ENCODE measurements at regions not wholly inside any gene's neighbourhood (a gene's known extent, or its start where the extent isn't known, plus 50 kb on each side); places are given as distances from the start of the nearest gene placed in this dataset.
"Not testable (repeated sequence)": the region's sequence is repeated elsewhere in the genome, so short reads cannot be mapped to it uniquely, and the experiment has no call there.

- Histone ChIP-seq H3K9me3 (ENCODE audit: control insufficient read depth, low read length) (no peaks in the 10 kb centered on the region), H3K4me3 (ENCODE audit: low read length) (no peak overlapping the region), H3K27me3 (ENCODE audit: control insufficient read depth, insufficient read depth) (no peaks in the 10 kb centered on the region), H3K27ac (ENCODE audit: low read length) (no peak overlapping the region), H3K4me1 (ENCODE audit: control insufficient read depth, insufficient read depth, low read length) (no peaks in the 10 kb centered on the region)
- intact Hi-C loops (cut with DNase I), result no loop called here
- DNase-seq (no peak), ATAC-seq (no peak)
- WGBS, result 69% methylated on average over 5 of the region's 5 CpGs
Measured at GRCh38 chr6:155847711-155848110, 392.1 kb upstream of the NOX3 start.

- ATAC-seq, result no peak
Measured at GRCh38 chr6:155837474-155837873, 381.8 kb upstream of the NOX3 start.

GRCh38 chr6:155832596-155832995, 377.0 kb upstream of the NOX3 start:
- DNase-seq (no peak), ATAC-seq (no peak)
- H3K27me3 ChIP-seq (ENCODE audit: control insufficient read depth, insufficient read depth), result no peaks in the 10 kb centered on the region
- no peaks in the 10 kb centered on the region for H3K9me3 ChIP-seq (ENCODE audit: control insufficient read depth, low read length)
- no peak overlapping the region for H3K4me3 ChIP-seq (ENCODE audit: low read length)
- 57% methylated on average over 4 of the region's 4 CpGs for WGBS
- intact Hi-C loops (cut with DNase I), result no loop called here
- H3K4me1 ChIP-seq (ENCODE audit: control insufficient read depth, insufficient read depth, low read length), result no peaks in the 10 kb centered on the region
- no peak overlapping the region for H3K27ac ChIP-seq (ENCODE audit: low read length)

More at GRCh38 chr6:155837474-155837873, 381.8 kb upstream of the NOX3 start:
- Histone ChIP-seq H3K4me1 (ENCODE audit: control insufficient read depth, insufficient read depth, low read length) (no peaks in the 10 kb centered on the region), H3K9me3 (ENCODE audit: control insufficient read depth, low read length) (no peaks in the 10 kb centered on the region), H3K4me3 (ENCODE audit: low read length) (no peak overlapping the region), H3K27me3 (ENCODE audit: control insufficient read depth, insufficient read depth) (peaks cover 2% of the 10 kb centered on the region), H3K27ac (ENCODE audit: low read length) (no peak overlapping the region)
- DNase-seq, result no peak
- WGBS, result 76% methylated on average over 4 of the region's 4 CpGs
- intact Hi-C loops (cut with DNase I), result no loop called here

GRCh38 chr6:155830531-155830930, 374.9 kb upstream of the NOX3 start:
- no peak for ATAC-seq
- Histone ChIP-seq H3K9me3 (ENCODE audit: control insufficient read depth, low read length) (no peaks in the 10 kb centered on the region), H3K27me3 (ENCODE audit: control insufficient read depth, insufficient read depth) (no peaks in the 10 kb centered on the region), H3K4me1 (ENCODE audit: control insufficient read depth, insufficient read depth, low read length) (no peaks in the 10 kb centered on the region), H3K27ac (ENCODE audit: low read length) (no peak overlapping the region), H3K4me3 (ENCODE audit: low read length) (no peak overlapping the region)
- intact Hi-C loops (cut with DNase I), result no loop called here
- WGBS, result 86% methylated on average over 5 of the region's 5 CpGs
- no peak for DNase-seq

GRCh38 chr6:155829646-155830045, 374.0 kb upstream of the NOX3 start:
- Histone ChIP-seq H3K4me1 (ENCODE audit: control insufficient read depth, insufficient read depth, low read length) (no peaks in the 10 kb centered on the region), H3K27ac (ENCODE audit: low read length) (no peak overlapping the region), H3K4me3 (ENCODE audit: low read length) (no peak overlapping the region), H3K27me3 (ENCODE audit: control insufficient read depth, insufficient read depth) (no peaks in the 10 kb centered on the region), H3K9me3 (ENCODE audit: control insufficient read depth, low read length) (no peaks in the 10 kb centered on the region)
- DNase-seq (no peak), ATAC-seq (no peak)
- WGBS, result 88% methylated on average over 2 of the region's 2 CpGs
- intact Hi-C loops (cut with DNase I), result no loop called here

- intact Hi-C loops (cut with DNase I), result no loop called here
- Histone ChIP-seq H3K9me3 (ENCODE audit: control insufficient read depth, low read length) (no peaks in the 10 kb centered on the region), H3K4me3 (ENCODE audit: low read length) (no peak overlapping the region), H3K27ac (ENCODE audit: low read length) (no peak overlapping the region), H3K4me1 (ENCODE audit: control insufficient read depth, insufficient read depth, low read length) (no peaks in the 10 kb centered on the region), H3K27me3 (ENCODE audit: control insufficient read depth, insufficient read depth) (no peaks in the 10 kb centered on the region)
- ATAC-seq (no peak), DNase-seq (no peak)
- WGBS, result 80% methylated on average over 3 of the region's 3 CpGs
Measured at GRCh38 chr6:155828989-155829388, 373.4 kb upstream of the NOX3 start.

- H3K27ac ChIP-seq (ENCODE audit: low read length), result no peak overlapping the region
- no peak overlapping the region for H3K4me3 ChIP-seq (ENCODE audit: low read length)
- H3K4me1 ChIP-seq (ENCODE audit: control insufficient read depth, insufficient read depth, low read length), result no peaks in the 10 kb centered on the region
- DNase-seq, result no peak
- H3K9me3 ChIP-seq (ENCODE audit: control insufficient read depth, low read length), result no peaks in the 10 kb centered on the region
- no peaks in the 10 kb centered on the region for H3K27me3 ChIP-seq (ENCODE audit: control insufficient read depth, insufficient read depth)
- intact Hi-C loops (cut with DNase I), result no loop called here
- WGBS, result 84% methylated on average over 7 of the region's 7 CpGs
- ATAC-seq, result no peak
Measured at GRCh38 chr6:155818698-155819097, 363.1 kb upstream of the NOX3 start.

- DNase-seq (no peak), ATAC-seq (no peak)
- Histone ChIP-seq H3K27ac (ENCODE audit: low read length) (no peak overlapping the region), H3K9me3 (ENCODE audit: control insufficient read depth, low read length) (no peaks in the 10 kb centered on the region), H3K4me1 (ENCODE audit: control insufficient read depth, insufficient read depth, low read length) (no peaks in the 10 kb centered on the region), H3K27me3 (ENCODE audit: control insufficient read depth, insufficient read depth) (no peaks in the 10 kb centered on the region), H3K4me3 (ENCODE audit: low read length) (no peak overlapping the region)
- WGBS, result 81% methylated on average over 5 of the region's 5 CpGs
- intact Hi-C loops (cut with DNase I), result no loop called here
Measured at GRCh38 chr6:155813548-155813947, 357.9 kb upstream of the NOX3 start.

- no peaks in the 10 kb centered on the region for H3K27me3 ChIP-seq (ENCODE audit: control insufficient read depth, insufficient read depth)
- H3K4me3 ChIP-seq (ENCODE audit: low read length), result no peak overlapping the region
- ATAC-seq (no peak), DNase-seq (no peak)
- WGBS, result 90% methylated on average over 6 of the region's 6 CpGs
- no peak overlapping the region for H3K27ac ChIP-seq (ENCODE audit: low read length)
- H3K9me3 ChIP-seq (ENCODE audit: control insufficient read depth, low read length), result no peaks in the 10 kb centered on the region
- no peaks in the 10 kb centered on the region for H3K4me1 ChIP-seq (ENCODE audit: control insufficient read depth, insufficient read depth, low read length)
- intact Hi-C loops (cut with DNase I), result no loop called here
Measured at GRCh38 chr6:155807243-155807642, 351.6 kb upstream of the NOX3 start.

- intact Hi-C loops (cut with DNase I), result no loop called here
- 87% methylated on average over 1 of the region's 1 CpG for WGBS
Measured at GRCh38 chr6:155801046-155801445, 345.4 kb upstream of the NOX3 start.

GRCh38 chr6:155798876-155799275, 343.2 kb upstream of the NOX3 start:
- H3K9me3 ChIP-seq (ENCODE audit: control insufficient read depth, low read length); H3K4me1 ChIP-seq (ENCODE audit: control insufficient read depth, insufficient read depth, low read length); DNase-seq; intact Hi-C loops (cut with DNase I); ATAC-seq; H3K27ac ChIP-seq (ENCODE audit: low read length); H3K27me3 ChIP-seq (ENCODE audit: control insufficient read depth, insufficient read depth); H3K4me3 ChIP-seq (ENCODE audit: low read length): not testable (repeated sequence)
- WGBS, result 78% methylated on average over 3 of the region's 3 CpGs

More at GRCh38 chr6:155801046-155801445, 345.4 kb upstream of the NOX3 start:
- no peaks in the 10 kb centered on the region for H3K9me3 ChIP-seq (ENCODE audit: control insufficient read depth, low read length)
- DNase-seq (no peak), ATAC-seq (no peak)
- H3K27ac ChIP-seq (ENCODE audit: low read length), result no peak overlapping the region
- H3K4me3 ChIP-seq (ENCODE audit: low read length), result no peak overlapping the region
- H3K27me3 ChIP-seq (ENCODE audit: control insufficient read depth, insufficient read depth), result no peaks in the 10 kb centered on the region
- H3K4me1 ChIP-seq (ENCODE audit: control insufficient read depth, insufficient read depth, low read length), result no peaks in the 10 kb centered on the region

- DNase-seq (no peak), ATAC-seq (no peak)
- no peaks in the 10 kb centered on the region for H3K27me3 ChIP-seq (ENCODE audit: control insufficient read depth, insufficient read depth)
- H3K4me1 ChIP-seq (ENCODE audit: control insufficient read depth, insufficient read depth, low read length), result no peaks in the 10 kb centered on the region
- no peak overlapping the region for H3K4me3 ChIP-seq (ENCODE audit: low read length)
- H3K27ac ChIP-seq (ENCODE audit: low read length), result no peak overlapping the region
- 66% methylated on average over 8 of the region's 8 CpGs for WGBS
- intact Hi-C loops (cut with DNase I), result no loop called here
- H3K9me3 ChIP-seq (ENCODE audit: control insufficient read depth, low read length), result no peaks in the 10 kb centered on the region
Measured at GRCh38 chr6:155795173-155795796, 339.6 kb upstream of the NOX3 start.
